Heart right ventricle (tissue), 16 donors: ENCODE measurements at regions not wholly inside any gene's neighbourhood (a gene's known extent, or its start where the extent isn't known, plus 50 kb on each side); places are given as distances from the start of the nearest gene placed in this dataset.

Experiments
- ATAC-seq, 8 donors: fragments of 200-7000 bp; cut with Tn5 transposase; one replicate each; pipeline ENCODE4 v1.9.1; 2020; ENCODE audit warnings: mild to moderate bottlenecking in 8 of 8, moderate library complexity in 8 of 8, moderate number of reproducible peaks in 1 of 8
- DNase-seq, 2 donors: peaks; one replicate each; pipeline ENCODE4 v3.0.0-alpha.2; 2020
- H3K27ac ChIP-seq, 10 donors: fragments of 200-600 bp; sonication (generic) in 2 of 10; one replicate each; pipeline versions ENCODE4 v1.5.0 to v1.8.0; 2020 to 2022; ENCODE audit warnings: mild to moderate bottlenecking in 3 of 10
- H3K27me3 ChIP-seq, 7 donors: fragments of 200-600 bp; one replicate each; pipeline ENCODE4 v1.8.0; 2021 to 2022; ENCODE audit warnings: mild to moderate bottlenecking in 2 of 7
- H3K36me3 ChIP-seq, 9 donors: fragments of 200-600 bp; sonication (generic) in 1 of 9; one replicate each; pipeline versions ENCODE4 v1.5.0 to v1.8.0; 2020 to 2022; ENCODE audit warnings: mild to moderate bottlenecking in 2 of 9
- H3K4me1 ChIP-seq, 9 donors: fragments of 200-600 bp; sonication (generic) in 1 of 9; one replicate each; pipeline versions ENCODE4 v1.5.0 to v1.8.0; 2020 to 2022; ENCODE audit warnings: mild to moderate bottlenecking in 4 of 9
- H3K4me3 ChIP-seq, 10 donors: fragments of 200-600 bp; sonication (generic) in 2 of 10; one replicate each; pipeline versions ENCODE4 v1.5.0 to v1.8.0; 2020 to 2022; ENCODE audit warnings: mild to moderate bottlenecking in 7 of 10, moderate library complexity in 2 of 10
- H3K9me3 ChIP-seq, 11 donors: fragments of 200-600 bp in 10 of 11; sonication (generic) in 2 of 11; one replicate each; pipeline versions ENCODE4 v1.5.0 to v1.8.0; 2013 to 2022; ENCODE audit warnings: mild to moderate bottlenecking in 2 of 11, control low read depth in 1 of 11, moderate library complexity in 1 of 11
- WGBS, 2 donors: extraction: QIAGEN DNeasy Blood & Tissue Kit; methylation state at CpG; one replicate each; pipeline ENCODE4 v1.1.7; 2013; ENCODE audit warnings: inconsistent platforms in 1 of 2; 5-methylcytosine and 5-hydroxymethylcytosine counted together
- intact Hi-C, 10 donors: fragments of 100-400 bp; cut with DNase I; formaldehyde crosslinking; loops; one replicate each; pipeline versions ENCODE4 v1.11.1 to v1.14.2; 2022
- TF ChIP-seq, protein P1 (sequence below), 9 donors: fragments of 200-600 bp; sonication (generic) in 2 of 9; IDR thresholded peaks; one replicate each; pipeline versions ENCODE4 v1.5.0 to v1.8.0; 2021 to 2022; ENCODE audit warnings: antibody characterized with exemption in 9 of 9, mild to moderate bottlenecking in 5 of 9, moderate library complexity in 1 of 9
- donor health status: Arrhythmogenic right ventricular cardiomyopathy.
- donor health status: ischemic (EF 13 %, LVEDD 7.1; RV severe dilation, severe dysfunction).
- donor health status: healthy with polysubstance abuse.
- donor health status: DM: no; HTN: yes; CAD: no.
- donor health status: DM: no; HTN: no; CAD: no.
- donor health status: ischemic (EF 25% LVEDD 6.9; RV normal size, moderate dysfunction).
- donor health status: ischemic (EF 25% LVEDD 5.7; RV mildly dilated, moderate dysfunction).
- donor health status: healthy.
- donor health status: DM: yes; HTN: yes; CAD: no.
- donor health status: Ischemic cardiomyopathy.
- donor health status: ischemic (EF 35%, LVEDD 5.7; RV mildly dilated, moderate dysfunction).
- donor health status: nonischemic (EF 11% LVEDD 7.7; RV severe dilation, severe dysfunction).
- donor health status: DM: yes; HTN: yes; CAD: no.
- donor health status: PGD.
- donor health status: ischemic (EF 29% LVEDD 5.4; RV normal size, mild dysfunction).
- donor health status: nonischemic (EF 23%, LVEDD 6.1; RV moderate dilation, normal function).

DNA sequence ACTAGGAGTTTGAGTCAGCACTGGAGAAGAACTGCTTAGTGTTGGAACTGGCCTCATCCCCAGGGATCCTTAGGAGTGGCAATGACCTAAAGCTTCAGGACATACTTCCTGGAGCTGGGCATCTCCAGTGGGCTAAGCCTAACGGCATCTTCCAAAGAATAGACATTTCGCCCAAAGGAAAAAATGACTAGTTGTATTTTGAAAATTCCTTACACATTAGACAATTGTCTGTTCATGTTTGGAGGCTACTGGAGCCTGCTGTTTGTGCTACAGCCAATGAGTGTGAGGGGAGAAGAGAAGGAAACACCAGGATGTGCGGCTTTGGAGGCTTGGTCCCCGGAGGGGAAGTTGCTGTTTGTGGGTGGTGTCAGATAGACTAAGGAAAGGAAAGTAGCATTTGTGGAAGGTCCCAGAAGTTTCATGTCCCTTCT, 77.6 kb downstream of the POLR2M start:
- DNase-seq: peak; percentile 25 to 62
- H3K9me3 ChIP-seq: no peaks in the 10 kb centered on the region
- H3K4me1 ChIP-seq: peaks cover 5 to 29% (median 19%) of the 10 kb centered on the region in 9 donors
- peak; percentile 73 to 95 (median 92) for ATAC-seq
- H3K4me3 ChIP-seq: peak overlapping the region in 1 of 10 donors; percentile 3
- TF ChIP-seq, protein P1, sequence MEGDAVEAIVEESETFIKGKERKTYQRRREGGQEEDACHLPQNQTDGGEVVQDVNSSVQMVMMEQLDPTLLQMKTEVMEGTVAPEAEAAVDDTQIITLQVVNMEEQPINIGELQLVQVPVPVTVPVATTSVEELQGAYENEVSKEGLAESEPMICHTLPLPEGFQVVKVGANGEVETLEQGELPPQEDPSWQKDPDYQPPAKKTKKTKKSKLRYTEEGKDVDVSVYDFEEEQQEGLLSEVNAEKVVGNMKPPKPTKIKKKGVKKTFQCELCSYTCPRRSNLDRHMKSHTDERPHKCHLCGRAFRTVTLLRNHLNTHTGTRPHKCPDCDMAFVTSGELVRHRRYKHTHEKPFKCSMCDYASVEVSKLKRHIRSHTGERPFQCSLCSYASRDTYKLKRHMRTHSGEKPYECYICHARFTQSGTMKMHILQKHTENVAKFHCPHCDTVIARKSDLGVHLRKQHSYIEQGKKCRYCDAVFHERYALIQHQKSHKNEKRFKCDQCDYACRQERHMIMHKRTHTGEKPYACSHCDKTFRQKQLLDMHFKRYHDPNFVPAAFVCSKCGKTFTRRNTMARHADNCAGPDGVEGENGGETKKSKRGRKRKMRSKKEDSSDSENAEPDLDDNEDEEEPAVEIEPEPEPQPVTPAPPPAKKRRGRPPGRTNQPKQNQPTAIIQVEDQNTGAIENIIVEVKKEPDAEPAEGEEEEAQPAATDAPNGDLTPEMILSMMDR (IDR thresholded peaks at IDR 0.05): no peak
- intact Hi-C loops: no loop called here
- H3K27ac ChIP-seq: peak overlapping the region in 9 of 10 donors; percentile 28 to 79 (median 68)
- H3K36me3 ChIP-seq: no peaks in the 10 kb centered on the region
- 36 to 41% methylated on average over 4 of the region's 4 CpGs for WGBS, 2 donors
- no peaks in the 10 kb centered on the region for H3K27me3 ChIP-seq

DNA sequence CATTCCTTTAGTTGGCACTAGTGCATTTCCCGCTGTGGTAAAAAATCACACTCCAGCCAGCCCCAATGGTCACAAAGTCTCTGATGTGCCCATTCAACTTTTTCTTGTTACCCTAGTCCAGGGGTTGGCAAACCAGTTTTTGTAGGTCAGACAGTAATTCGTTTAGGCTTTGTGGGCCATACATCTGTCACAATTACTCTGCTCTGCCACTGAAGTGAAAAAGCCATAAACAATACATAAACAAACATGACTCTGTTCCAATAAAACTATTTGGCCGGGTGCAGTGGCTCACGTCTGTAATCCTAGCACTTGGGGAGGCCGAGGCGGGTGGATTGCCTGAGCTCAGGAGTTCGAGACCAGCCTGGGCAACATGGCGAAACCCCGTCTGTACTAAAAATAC, 78.5 kb downstream of the POLR2M start:
- Histone ChIP-seq H3K36me3 (no peaks in the 10 kb centered on the region), H3K27me3 (no peaks in the 10 kb centered on the region), H3K27ac (peak overlapping the region in 7 of 10 donors; percentile 67 to 79 (median 70)), H3K9me3 (no peaks in the 10 kb centered on the region), H3K4me3 (no peak overlapping the region), H3K4me1 (peaks cover 9 to 38% (median 28%) of the 10 kb centered on the region in 9 donors)
- 84% methylated on average over 9 of the region's 9 CpGs for WGBS, 2 donors
- no peak for DNase-seq
- TF ChIP-seq, protein P1 (IDR thresholded peaks at IDR 0.05): no peak
- ATAC-seq: no peak
- intact Hi-C loops: no loop called here

DNA sequence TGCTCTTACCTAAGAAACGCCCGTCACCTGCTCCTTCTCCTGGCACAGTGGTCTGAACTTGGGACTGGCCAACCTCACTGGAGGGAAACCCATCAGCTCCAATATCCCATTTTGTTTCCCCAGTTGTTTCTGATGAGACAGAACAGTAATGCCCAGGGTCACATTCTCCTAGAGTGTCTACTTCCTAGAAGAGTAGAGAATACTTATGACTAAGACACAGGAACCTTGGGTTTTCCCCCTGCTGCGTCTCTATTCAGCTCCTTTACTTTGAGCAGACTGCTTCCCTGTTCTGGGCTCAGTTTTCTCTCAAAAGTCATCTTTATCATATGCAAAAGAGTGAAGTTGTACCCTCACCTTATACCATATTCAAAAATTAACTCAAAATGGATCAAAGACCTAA, 79.4 kb downstream of the POLR2M start:
- ATAC-seq (no peak), DNase-seq (no peak)
- TF ChIP-seq, protein P1 (IDR thresholded peaks at IDR 0.05): no peak
- WGBS, 2 donors: 87 to 92% methylated on average over 3 of the region's 3 CpGs
- H3K4me3 ChIP-seq: no peak overlapping the region
- intact Hi-C loops: no loop called here
- H3K27me3 ChIP-seq: no peaks in the 10 kb centered on the region
- peaks cover 9 to 40% (median 28%) of the 10 kb centered on the region in 9 donors for H3K4me1 ChIP-seq
- H3K36me3 ChIP-seq: no peaks in the 10 kb centered on the region
- no peak overlapping the region for H3K27ac ChIP-seq
- H3K9me3 ChIP-seq: no peaks in the 10 kb centered on the region

DNA sequence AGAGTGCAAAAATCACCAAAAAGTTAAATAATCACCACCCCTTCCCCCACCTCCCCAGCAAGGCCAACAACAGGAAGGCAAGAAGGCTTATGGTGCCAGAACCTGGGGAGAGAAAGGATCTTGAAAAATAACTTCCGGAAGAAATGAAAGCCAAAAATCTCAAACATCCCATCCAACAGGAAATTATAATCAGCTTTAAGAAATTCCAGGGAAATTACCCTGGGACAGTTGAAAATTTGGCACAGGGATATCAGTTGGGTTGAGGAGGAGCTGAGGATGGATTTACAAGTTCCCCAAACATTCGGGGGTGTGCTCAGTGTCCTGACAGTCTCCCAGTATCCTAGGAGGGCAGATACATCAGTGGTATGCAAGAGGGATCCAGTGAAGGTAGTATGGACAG, 82.7 kb downstream of the POLR2M start:
- intact Hi-C loops: no loop called here
- Histone ChIP-seq H3K36me3 (no peaks in the 10 kb centered on the region), H3K27ac (peak overlapping the region in 5 of 10 donors; percentile 7 to 57 (median 10)), H3K27me3 (no peaks in the 10 kb centered on the region), H3K9me3 (no peaks in the 10 kb centered on the region), H3K4me3 (no peak overlapping the region), H3K4me1 (peaks cover 4 to 27% (median 18%) of the 10 kb centered on the region in 9 donors)
- 44 to 60% methylated on average over 2 of the region's 2 CpGs for WGBS, 2 donors
- TF ChIP-seq, protein P1 (IDR thresholded peaks at IDR 0.05): no peak
- DNase-seq (no peak), ATAC-seq (peak in 4 of 8 donors; percentile 14 to 56 (median 28))
